ENCODE measurements at regions not wholly inside any gene's neighbourhood (a gene's known extent, or its start where the extent isn't known, plus 50 kb on each side); places are given as distances from the start of the nearest gene placed in this dataset.

DNA sequence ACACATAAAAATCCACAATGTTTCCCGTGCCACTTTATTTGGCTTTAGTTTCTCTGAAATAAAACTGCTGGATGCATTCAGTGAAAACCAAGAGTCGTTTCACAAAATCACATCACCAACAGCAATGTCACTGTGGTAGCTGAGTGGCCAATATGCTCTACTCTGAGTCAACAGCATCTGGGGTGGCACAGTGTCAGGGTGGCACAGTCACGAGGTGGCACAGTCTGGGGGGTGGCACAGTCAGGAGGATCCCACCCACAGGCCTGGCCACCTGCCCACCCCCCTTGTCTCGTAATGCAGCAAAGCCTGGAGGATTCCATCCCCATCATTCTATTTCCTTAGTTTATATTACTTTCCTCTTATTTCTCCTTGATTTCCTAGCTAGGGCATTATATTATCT, 87.0 kb downstream of the ANKRD60 start:
- TF ChIP-seq CTCF (IDR thresholded peaks at IDR 0.05 in 4 of 5, conservative IDR thresholded peaks at IDR 0.05 in 1 of 5) (no peak), POLR2A (IDR thresholded peaks at IDR 0.05) (no peak)
